HepG2 (cell line): ENCODE measurements at regions not wholly inside any gene's neighbourhood (a gene's known extent, or its start where the extent isn't known, plus 50 kb on each side); places are given as distances from the start of the nearest gene placed in this dataset.
A peak's percentile ranks its signal among the peaks of the same experiment; 100 is the strongest.

ENCODE experiments used
- ATAC-seq: fragments of 200-7000 bp; cut with Tn5 transposase; 3 replicates; pipeline ENCODE4 v1.9.1; 2020; ENCODE audit warnings: mild to moderate bottlenecking, moderate library complexity
- BruUV-seq: library from RNA; stranded (reverse); fragments of 400-500 nt; replicated peaks from 2 replicates; lab custom pipeline; 2021; lab: Mats Ljungman, UMichigan
- CTCF ChIA-PET: fragments of 300-600 bp; formaldehyde crosslinking; extraction: SDS; loops from one replicate; lab custom pipeline; 2021; ENCODE audit warnings: low total read pairs, inconsistent platforms, low intra/inter-chr PET ratio; lab: Yijun Ruan, JAX
- POLR2A ChIA-PET: fragments of 350-600 bp; sonication (Branson Sonifier 250); formaldehyde crosslinking; loops from one replicate; lab custom pipeline; 2020; ENCODE audit warnings: antibody characterized with exemption, inconsistent platforms; lab: Yijun Ruan, JAX
- DNase-seq: peaks from one replicate; pipeline ENCODE4 v3.0.0-alpha.2; 2015; ENCODE audit warnings: low spot score
- FAIRE-seq: peaks from 3 replicates; lab custom pipeline; 2011; peaks lifted over from hg19 to GRCh38; lab: Jason Lieb, UNC
- H2AFZ ChIP-seq: one replicate; pipeline ENCODE4 v1.6.1; 2011; ENCODE audit warnings: low read length, inconsistent platforms
- H3K27ac ChIP-seq: fragments of 300-600 bp; 3 replicates; pipeline ENCODE4 v1.8.0; 2011; ENCODE audit warnings: mixed run types, mild to moderate bottlenecking, mixed read lengths, low read length, inconsistent platforms; ENCODE audit not compliant: insufficient read depth; ENCODE audit errors: extremely low read length
- H3K27me3 ChIP-seq, 2 experiments: fragments of 200-600 bp in 1 of 2; 2 replicates in 1 of 2; 3 replicates in 1 of 2; pipeline versions ENCODE4 v1.6.0 to v1.8.0; 2011; ENCODE audit warnings: low read length in 2 of 2, mild to moderate bottlenecking in 2 of 2, moderate library complexity in 2 of 2, inconsistent platforms in 1 of 2; ENCODE audit not compliant: insufficient read depth in 2 of 2, control insufficient read depth in 1 of 2
- H3K36me3 ChIP-seq, 2 experiments: fragments of 200-600 bp in 1 of 2; replicated peaks in 1 of 2; 2 replicates in 1 of 2; 3 replicates in 1 of 2; pipeline versions ENCODE4 v1.5.1 to v1.8.0; 2011; ENCODE audit warnings: low read length in 2 of 2, inconsistent platforms in 1 of 2; ENCODE audit not compliant: insufficient read depth in 2 of 2, control insufficient read depth in 1 of 2
- H3K4me1 ChIP-seq: 2 replicates; pipeline ENCODE4 v1.5.1; 2012; ENCODE audit warnings: low read length, inconsistent platforms; ENCODE audit not compliant: insufficient read depth
- H3K4me2 ChIP-seq: 2 replicates; pipeline ENCODE4 v1.6.0; 2011; ENCODE audit warnings: low read depth, low read length, inconsistent platforms
- H3K4me3 ChIP-seq, 3 experiments: fragments of 200-600 bp in 1 of 3; sonication (generic), shearing (Covaris generic) in 1 of 3; replicated peaks in 1 of 3; 2 replicates each; pipeline ENCODE4 v1.5.1; 2011 to 2016; ENCODE audit warnings: low read length in 3 of 3, inconsistent platforms in 2 of 3, low read depth in 2 of 3, mild to moderate bottlenecking in 2 of 3, control low read depth in 1 of 3, mixed read lengths in 1 of 3; ENCODE audit not compliant: insufficient read depth in 1 of 3
- H3K79me2 ChIP-seq: one replicate; pipeline ENCODE4 v1.6.1; 2011; ENCODE audit warnings: low read length, inconsistent platforms; ENCODE audit not compliant: insufficient read depth
- H3K9ac ChIP-seq: 2 replicates; pipeline ENCODE4 v1.6.0; 2011; ENCODE audit warnings: mild to moderate bottlenecking, low read depth, low read length, inconsistent platforms; ENCODE audit not compliant: insufficient read depth
- H3K9me3 ChIP-seq: 2 replicates; pipeline ENCODE4 v1.5.1; 2012; ENCODE audit warnings: mild to moderate bottlenecking, low read length
- H4K20me1 ChIP-seq: 2 replicates; pipeline ENCODE4 v1.6.0; 2011; ENCODE audit warnings: inconsistent platforms, mild to moderate bottlenecking, low read length, moderate library complexity; ENCODE audit not compliant: insufficient read depth
- SRSF9 ChIP-seq: fragments of 200-400 bp; formaldehyde crosslinking; IDR thresholded peaks from 2 replicates; pipeline ENCODE4 v1.6.1; 2018; ENCODE audit warnings: borderline replicate concordance, mild to moderate bottlenecking, low read depth, low read length; ENCODE audit not compliant: insufficient read depth, poor library complexity, severe bottlenecking
- TRIM24 ChIP-seq: sonication (generic); formaldehyde crosslinking; IDR thresholded peaks from 2 replicates; pipeline ENCODE4 v1.8.0; 2022; ENCODE audit warnings: mild to moderate bottlenecking, missing genetic modification reagents
- ZNF496 ChIP-seq: sonication (generic); formaldehyde crosslinking; IDR thresholded peaks from 2 replicates; pipeline ENCODE4 v1.8.1; 2023; ENCODE audit warnings: mild to moderate bottlenecking, moderate library complexity, missing genetic modification reagents; ENCODE audit not compliant: insufficient replicate concordance
- ZNF891 ChIP-seq: sonication (generic); formaldehyde crosslinking; IDR thresholded peaks from 2 replicates; pipeline ENCODE4 v1.5.0; 2020; ENCODE audit warnings: mild to moderate bottlenecking, missing genetic modification reagents
- WGBS: methylation state at CpG from one replicate; pipeline ENCODE4 v1.1.6; 2017; ENCODE audit warnings: low lambda C conversion rate; 5-methylcytosine and 5-hydroxymethylcytosine counted together
- in situ Hi-C: cut with HindIII; loops from 2 replicates; pipeline ENCODE4 v1.10.0; 2017; ENCODE audit warnings: low pct_unique_long_range_greater_than_20kb; ENCODE audit not compliant: extremely low pct_ligation_motif_present
- intact Hi-C: fragments of 100-400 bp; cut with micrococcal nuclease; formaldehyde crosslinking; loops from one replicate; pipeline ENCODE4 v1.10.0; 2022; ENCODE audit not compliant: unreplicated experiment
- TF ChIP-seq, protein P1 (sequence below): sonication (generic); formaldehyde crosslinking; IDR thresholded peaks from 2 replicates; pipeline ENCODE4; 2020; ENCODE audit warnings: missing genetic modification reagents, mild to moderate bottlenecking, borderline replicate concordance

GRCh38 chr13:68616600-68617222, 1386.6 kb upstream of the PCDH9 start:
- DNase-seq (peak; percentile 9), FAIRE-seq (no peak), ATAC-seq (peak; percentile 93)
- TF ChIP-seq, protein P1, sequence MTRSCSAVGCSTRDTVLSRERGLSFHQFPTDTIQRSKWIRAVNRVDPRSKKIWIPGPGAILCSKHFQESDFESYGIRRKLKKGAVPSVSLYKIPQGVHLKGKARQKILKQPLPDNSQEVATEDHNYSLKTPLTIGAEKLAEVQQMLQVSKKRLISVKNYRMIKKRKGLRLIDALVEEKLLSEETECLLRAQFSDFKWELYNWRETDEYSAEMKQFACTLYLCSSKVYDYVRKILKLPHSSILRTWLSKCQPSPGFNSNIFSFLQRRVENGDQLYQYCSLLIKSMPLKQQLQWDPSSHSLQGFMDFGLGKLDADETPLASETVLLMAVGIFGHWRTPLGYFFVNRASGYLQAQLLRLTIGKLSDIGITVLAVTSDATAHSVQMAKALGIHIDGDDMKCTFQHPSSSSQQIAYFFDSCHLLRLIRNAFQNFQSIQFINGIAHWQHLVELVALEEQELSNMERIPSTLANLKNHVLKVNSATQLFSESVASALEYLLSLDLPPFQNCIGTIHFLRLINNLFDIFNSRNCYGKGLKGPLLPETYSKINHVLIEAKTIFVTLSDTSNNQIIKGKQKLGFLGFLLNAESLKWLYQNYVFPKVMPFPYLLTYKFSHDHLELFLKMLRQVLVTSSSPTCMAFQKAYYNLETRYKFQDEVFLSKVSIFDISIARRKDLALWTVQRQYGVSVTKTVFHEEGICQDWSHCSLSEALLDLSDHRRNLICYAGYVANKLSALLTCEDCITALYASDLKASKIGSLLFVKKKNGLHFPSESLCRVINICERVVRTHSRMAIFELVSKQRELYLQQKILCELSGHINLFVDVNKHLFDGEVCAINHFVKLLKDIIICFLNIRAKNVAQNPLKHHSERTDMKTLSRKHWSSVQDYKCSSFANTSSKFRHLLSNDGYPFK: 0 out of 2 replicates have a peak, but pooled peaks have one; percentile 24
- no peak for TF ChIP-seq TRIM24 (CRISPR knock-in tag)
- ChIA-PET CTCF (no interaction called here), POLR2A (no interaction called here)
- H3K4me3 ChIP-seq: no peak overlapping the region; a peak in 1 of 6 replicates
- H3K9ac ChIP-seq: no peak overlapping the region
- no peak overlapping the region for H3K27ac ChIP-seq
- no peaks in the 10 kb centered on the region for H3K9me3 ChIP-seq
- no TSS peak for BruUV-seq
- in situ Hi-C loops: no loop called here
- H3K4me1 ChIP-seq: peaks cover 18% of the 10 kb centered on the region
- H4K20me1 ChIP-seq: no peaks in the 10 kb centered on the region
- no peaks in the 10 kb centered on the region for H3K27me3 ChIP-seq
- no peak overlapping the region for H2AFZ ChIP-seq
- peak overlapping the region; percentile 39; the same call in 1 of the 2 replicates for H3K4me2 ChIP-seq
- intact Hi-C loops: loop anchor here (1.0 kb wide), 1 partner anchor 312 kb away; no protein-coding TSS in a partner anchor
- H3K36me3 ChIP-seq: no peaks in the 10 kb centered on the region
- 0% methylated on average over 3 of the region's 10 CpGs for WGBS
- no peaks in the 10 kb centered on the region for H3K79me2 ChIP-seq

DNA sequence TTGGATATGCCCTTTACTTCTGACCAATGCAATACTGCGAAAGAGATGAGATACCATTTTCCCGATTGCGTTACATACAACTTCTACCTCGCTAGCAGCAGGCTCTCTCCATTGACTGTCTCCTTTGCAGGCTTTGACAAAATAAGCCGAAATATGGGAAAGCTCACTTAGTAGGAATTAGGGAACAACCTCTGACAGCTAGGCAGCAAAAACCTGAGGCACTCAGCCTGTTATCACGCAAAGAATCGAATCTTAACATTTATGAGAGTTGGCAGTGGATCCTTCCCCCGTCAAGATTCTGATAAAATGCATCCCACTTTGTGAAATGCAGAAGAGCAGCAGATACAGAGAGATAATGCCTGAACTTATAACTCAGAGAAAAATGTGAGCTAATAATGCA, 1379.5 kb upstream of the PCDH9 start:
- no peak for FAIRE-seq
- no peak overlapping the region for H3K4me2 ChIP-seq
- H3K27ac ChIP-seq: no peak overlapping the region
- H4K20me1 ChIP-seq: no peaks in the 10 kb centered on the region
- no peaks in the 10 kb centered on the region for H3K9me3 ChIP-seq
- no peak for DNase-seq
- H3K4me1 ChIP-seq: no peaks in the 10 kb centered on the region
- H2AFZ ChIP-seq: peak overlapping the region; percentile 42
- H3K79me2 ChIP-seq: no peaks in the 10 kb centered on the region
- H3K9ac ChIP-seq: no peak overlapping the region
- no peak overlapping the region for H3K4me3 ChIP-seq
- in situ Hi-C loops (no loop called here), intact Hi-C loops (no loop called here)
- H3K36me3 ChIP-seq: no peaks in the 10 kb centered on the region
- H3K27me3 ChIP-seq: no peaks in the 10 kb centered on the region
- 54% methylated on average over 8 of the region's 8 CpGs for WGBS
- CTCF ChIA-PET: no interaction called here
- TF ChIP-seq SRSF9 (no peak), ZNF891 (CRISPR knock-in tag) (no peak), ZNF496 (no peak)
- TF ChIP-seq, all 625 proteins: peak for 0
- BruUV-seq: no TSS peak
- POLR2A ChIA-PET: no interaction called here
- no peak for ATAC-seq
